B cell (primary cell): ENCODE measurements at regions not wholly inside any gene's neighbourhood (a gene's known extent, or its start where the extent isn't known, plus 50 kb on each side); places are given as distances from the start of the nearest gene placed in this dataset.

Experiments used
- ATAC-seq: fragments of 200-7000 bp; cut with Tn5 transposase; one replicate; pipeline ENCODE4 v1.10.0; 2021; ENCODE audit warnings: low read depth, mild to moderate bottlenecking, moderate number of reproducible peaks, moderate library complexity
- CTCF ChIA-PET: fragments of 350-600 bp; sonication (Branson Sonifier 250); formaldehyde crosslinking; loops from one replicate; lab custom pipeline; 2021; ENCODE audit warnings: antibody characterized with exemption, inconsistent platforms; lab: Charles Lee
- POLR2A ChIA-PET: fragments of 350-600 bp; sonication (Branson Sonifier 250); formaldehyde crosslinking; loops from one replicate; lab custom pipeline; 2021; ENCODE audit warnings: antibody characterized with exemption; lab: Charles Lee
- DNase-seq: peaks from one replicate; pipeline ENCODE4 v3.0.0; 2013
- H2AFZ ChIP-seq: 2 replicates; pipeline ENCODE4 v1.6.1; 2012; ENCODE audit warnings: mild to moderate bottlenecking, low read depth, low read length; ENCODE audit not compliant: insufficient read depth, poor library complexity, severe bottlenecking
- H3K27ac ChIP-seq, 2 donors: 1 replicate in 1 of 2; 2 replicates in 1 of 2; pipeline ENCODE4 v1.5.1; 2012 to 2013; ENCODE audit warnings: low read length in 2 of 2, mild to moderate bottlenecking in 2 of 2, moderate library complexity in 1 of 2
- H3K27me3 ChIP-seq, 4 experiments: fragments of 200-600 bp in 1 of 4; sonication (generic) in 1 of 4; replicated peaks in 1 of 4; 1 replicate in 2 of 4; 2 replicates in 2 of 4; pipeline versions ENCODE4 v1.6.1 to v1.7.0; 2013 to 2016; ENCODE audit warnings: low read length in 3 of 4, mild to moderate bottlenecking in 2 of 4, mixed read lengths in 1 of 4, moderate library complexity in 1 of 4; ENCODE audit not compliant: insufficient read depth in 4 of 4, control insufficient read depth in 3 of 4; ENCODE audit errors: control extremely low read depth in 1 of 4
- H3K36me3 ChIP-seq, 2 experiments: replicated peaks in 1 of 2; 1 replicate in 1 of 2; 2 replicates in 1 of 2; pipeline versions ENCODE4 v1.6.1 to v1.7.1; 2013; ENCODE audit warnings: low read length in 1 of 2; ENCODE audit not compliant: insufficient read depth in 2 of 2, control insufficient read depth in 1 of 2; ENCODE audit errors: control extremely low read depth in 1 of 2, extremely low read depth in 1 of 2
- H3K4me1 ChIP-seq, 2 donors: fragments of 200-600 bp in 1 of 2; sonication (generic) in 1 of 2; 1 replicate in 1 of 2; 2 replicates in 1 of 2; pipeline versions ENCODE4 v1.5.1 to v1.6.1; 2013 to 2017; ENCODE audit warnings: low read length in 2 of 2; ENCODE audit not compliant: control insufficient read depth in 2 of 2, insufficient read depth in 2 of 2
- H3K4me2 ChIP-seq: replicated peaks from 2 replicates; pipeline ENCODE3; 2012; ENCODE audit warnings: mild to moderate bottlenecking, low read depth, low read length; ENCODE audit not compliant: poor library complexity, severe bottlenecking
- H3K4me3 ChIP-seq, 5 experiments: fragments of 200-600 bp in 1 of 5; sonication (generic) in 1 of 5; 1 replicate in 3 of 5; 2 replicates in 2 of 5; pipeline versions ENCODE4 v1.5.1 to v1.7.0; 2011 to 2016; ENCODE audit warnings: low read length in 4 of 5, mild to moderate bottlenecking in 4 of 5, low read depth in 2 of 5, control low read depth in 1 of 5, moderate library complexity in 1 of 5; ENCODE audit not compliant: insufficient read depth in 1 of 5; ENCODE audit errors: control extremely low read depth in 1 of 5, extremely low read depth in 1 of 5
- H3K79me2 ChIP-seq: fragments of 200-600 bp; sonication (generic); one replicate; pipeline ENCODE4 v1.6.0; 2016; ENCODE audit warnings: low read length; ENCODE audit not compliant: control insufficient read depth, insufficient read depth
- H3K9ac ChIP-seq: fragments of 200-600 bp; sonication (generic); 2 replicates; pipeline ENCODE4 v1.6.1; 2017; ENCODE audit warnings: mild to moderate bottlenecking, low read length, moderate library complexity
- H3K9me3 ChIP-seq, 3 donors: one replicate each; pipeline versions ENCODE4 v1.6.1 to v1.7.1; 2013; ENCODE audit warnings: low read length in 2 of 3; ENCODE audit not compliant: control insufficient read depth in 2 of 3, insufficient read depth in 1 of 3; ENCODE audit errors: control extremely low read depth in 1 of 3
- H4K20me1 ChIP-seq: 2 replicates; pipeline ENCODE4 v1.6.0; 2012; ENCODE audit warnings: mild to moderate bottlenecking, low read length; ENCODE audit not compliant: insufficient read depth, control insufficient read depth, poor library complexity, severe bottlenecking
- H3K27ac Mint-ChIP-seq: one replicate; pipeline ENCODE4 v1.8.0; 2021; ENCODE audit warnings: mixed read lengths
- H3K27me3 Mint-ChIP-seq: one replicate; pipeline ENCODE4 v1.8.0; 2021; ENCODE audit warnings: mixed read lengths
- H3K4me1 Mint-ChIP-seq: one replicate; pipeline ENCODE4 v1.8.0; 2021; ENCODE audit warnings: mixed read lengths
- H3K4me3 Mint-ChIP-seq: one replicate; pipeline ENCODE4 v1.8.0; 2021; ENCODE audit warnings: mixed read lengths
- H3K9me3 Mint-ChIP-seq: one replicate; pipeline ENCODE4 v1.8.0; 2022; ENCODE audit warnings: mixed read lengths; ENCODE audit not compliant: insufficient read depth
- EZH2 ChIP-seq: IDR thresholded peaks from 2 replicates; pipeline ENCODE4 v1.6.1; 2012; ENCODE audit warnings: borderline replicate concordance, low read depth, mild to moderate bottlenecking, moderate library complexity, low read length; ENCODE audit not compliant: insufficient read depth, poor library complexity, severe bottlenecking
- WGBS: methylation state at CpG from one replicate; pipeline ENCODE4 v1.1.5; 2013; ENCODE audit warnings: missing lambda C conversion rate; ENCODE audit not compliant: insufficient coverage; 5-methylcytosine and 5-hydroxymethylcytosine counted together
- intact Hi-C: fragments of 100-400 bp; cut with micrococcal nuclease; formaldehyde crosslinking; loops from one replicate; pipeline ENCODE4 v1.10.0; 2022
- TF ChIP-seq, protein P1 (sequence below): fragments of 200-600 bp; IDR thresholded peaks from one replicate; pipeline ENCODE4 v1.8.0; 2022; ENCODE audit warnings: antibody characterized with exemption, mild to moderate bottlenecking

GRCh38 chr15:91670108-91670507, 183.4 kb upstream of the SLCO3A1 start:
- intact Hi-C loops: no loop called here
- H3K79me2 ChIP-seq: no peaks in the 10 kb centered on the region
- H3K4me2 ChIP-seq: no peak overlapping the region
- WGBS: 76% methylated on average over 2 of the region's 2 CpGs
- no peak for ATAC-seq
- H4K20me1 ChIP-seq: no peaks in the 10 kb centered on the region
- Mint-ChIP-seq H3K4me3 (no peak overlapping the region), H3K27ac (no peak overlapping the region), H3K9me3 (peaks cover 9% of the 10 kb centered on the region), H3K4me1 (no peaks in the 10 kb centered on the region), H3K27me3 (peaks cover 6% of the 10 kb centered on the region)
- peaks cover 0 to 1% (median 0%) of the 10 kb centered on the region in 3 donors for H3K9me3 ChIP-seq
- H3K27me3 ChIP-seq: no peaks in the 10 kb centered on the region
- TF ChIP-seq EZH2: no peak
- TF ChIP-seq, protein P1, sequence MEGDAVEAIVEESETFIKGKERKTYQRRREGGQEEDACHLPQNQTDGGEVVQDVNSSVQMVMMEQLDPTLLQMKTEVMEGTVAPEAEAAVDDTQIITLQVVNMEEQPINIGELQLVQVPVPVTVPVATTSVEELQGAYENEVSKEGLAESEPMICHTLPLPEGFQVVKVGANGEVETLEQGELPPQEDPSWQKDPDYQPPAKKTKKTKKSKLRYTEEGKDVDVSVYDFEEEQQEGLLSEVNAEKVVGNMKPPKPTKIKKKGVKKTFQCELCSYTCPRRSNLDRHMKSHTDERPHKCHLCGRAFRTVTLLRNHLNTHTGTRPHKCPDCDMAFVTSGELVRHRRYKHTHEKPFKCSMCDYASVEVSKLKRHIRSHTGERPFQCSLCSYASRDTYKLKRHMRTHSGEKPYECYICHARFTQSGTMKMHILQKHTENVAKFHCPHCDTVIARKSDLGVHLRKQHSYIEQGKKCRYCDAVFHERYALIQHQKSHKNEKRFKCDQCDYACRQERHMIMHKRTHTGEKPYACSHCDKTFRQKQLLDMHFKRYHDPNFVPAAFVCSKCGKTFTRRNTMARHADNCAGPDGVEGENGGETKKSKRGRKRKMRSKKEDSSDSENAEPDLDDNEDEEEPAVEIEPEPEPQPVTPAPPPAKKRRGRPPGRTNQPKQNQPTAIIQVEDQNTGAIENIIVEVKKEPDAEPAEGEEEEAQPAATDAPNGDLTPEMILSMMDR: no peak
- POLR2A ChIA-PET: no interaction called here
- H2AFZ ChIP-seq: no peak overlapping the region
- CTCF ChIA-PET: no interaction called here
- H3K27ac ChIP-seq: no peak overlapping the region
- DNase-seq: no peak
- no peak overlapping the region for H3K9ac ChIP-seq
- no peak overlapping the region for H3K4me3 ChIP-seq
- H3K4me1 ChIP-seq: no peaks in the 10 kb centered on the region
- no peaks in the 10 kb centered on the region for H3K36me3 ChIP-seq

DNA sequence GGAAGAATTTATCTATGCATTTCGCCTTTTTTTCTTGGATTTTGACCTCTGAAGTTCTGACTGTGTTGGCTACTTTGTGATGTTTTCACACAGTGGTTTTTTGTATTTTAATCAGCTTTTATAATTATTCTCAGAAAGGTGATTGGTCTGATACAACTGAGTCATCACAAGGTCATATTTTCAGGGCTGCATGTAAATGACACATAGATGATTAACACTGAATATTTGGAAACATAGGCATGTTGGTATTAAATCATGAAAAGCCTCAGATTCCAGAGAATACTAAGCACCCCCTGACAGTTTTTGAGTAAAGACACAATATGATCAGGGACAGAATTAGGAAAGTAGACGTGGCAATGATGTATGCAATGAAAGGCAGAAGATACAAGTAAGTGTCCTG, 175.5 kb upstream of the SLCO3A1 start:
- no peak for TF ChIP-seq EZH2
- TF ChIP-seq, protein P1: no peak
- H2AFZ ChIP-seq: no peak overlapping the region
- Mint-ChIP-seq H3K27ac (no peak overlapping the region), H3K9me3 (peaks cover 9% of the 10 kb centered on the region), H3K4me1 (no peaks in the 10 kb centered on the region), H3K27me3 (peaks cover 9% of the 10 kb centered on the region), H3K4me3 (no peak overlapping the region)
- ChIA-PET CTCF (no interaction called here), POLR2A (no interaction called here)
- no peaks in the 10 kb centered on the region for H3K27me3 ChIP-seq
- no peaks in the 10 kb centered on the region for H4K20me1 ChIP-seq
- H3K79me2 ChIP-seq: no peaks in the 10 kb centered on the region
- no peak for ATAC-seq
- no peaks in the 10 kb centered on the region for H3K36me3 ChIP-seq
- WGBS: no CpG with 5 or more reads among the region's 2 CpGs
- no peak overlapping the region for H3K4me2 ChIP-seq
- peaks cover 0 to 1% (median 0%) of the 10 kb centered on the region in 3 donors for H3K9me3 ChIP-seq
- H3K4me3 ChIP-seq: no peak overlapping the region
- no peak overlapping the region for H3K27ac ChIP-seq
- intact Hi-C loops: no loop called here
- no peak overlapping the region for H3K9ac ChIP-seq
- DNase-seq: no peak
- H3K4me1 ChIP-seq: no peaks in the 10 kb centered on the region
